ENCODE measurements at regions not wholly inside any gene's neighbourhood (a gene's known extent, or its start where the extent isn't known, plus 50 kb on each side); places are given as distances from the start of the nearest gene placed in this dataset.

DNA sequence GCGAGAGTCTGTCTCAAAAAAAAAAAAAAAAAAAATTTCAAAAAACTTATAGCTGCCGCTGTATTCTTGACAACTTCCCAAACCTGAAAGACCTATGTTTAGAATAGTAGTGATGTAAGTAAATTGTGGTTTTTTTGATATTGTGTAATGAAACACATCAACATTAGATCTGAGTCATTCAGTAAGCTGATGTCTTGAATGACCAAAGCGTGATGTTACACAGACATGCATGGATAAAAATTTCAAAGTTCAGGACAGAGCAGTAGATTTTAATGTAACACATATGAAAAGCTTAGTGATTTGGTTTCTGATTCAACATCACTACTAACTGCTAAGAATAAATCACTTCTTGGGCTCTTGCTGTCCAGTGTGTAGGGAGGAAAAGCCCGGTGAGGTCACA is 69.3 kb upstream of the MEX3C start:
- Histone ChIP-seq H3K4me3 (ENCODE audit: low read length) (no peak overlapping the region), H3K9me3 (ENCODE audit: insufficient read depth, low read length) (no peaks in the 10 kb centered on the region), H2AFZ (ENCODE audit: low read depth, low read length) (no peak overlapping the region), H3K79me2 (ENCODE audit: low read length) (no peaks in the 10 kb centered on the region), H4K20me1 (ENCODE audit: insufficient read depth, low read length) (no peaks in the 10 kb centered on the region), H3K36me3 (replicated peaks; ENCODE audit: low read depth, low read length) (no peaks in the 10 kb centered on the region), H3K9ac (ENCODE audit: low read length) (no peak overlapping the region), H3K27me3 (ENCODE audit: low read depth, low read length) (no peaks in the 10 kb centered on the region), H3K27ac (ENCODE audit: low read length) (no peak overlapping the region), H3K4me2 (ENCODE audit: low read length) (no peak overlapping the region), H3K4me1 (ENCODE audit: low read length) (no peaks in the 10 kb centered on the region)
- TF ChIP-seq, protein P1, sequence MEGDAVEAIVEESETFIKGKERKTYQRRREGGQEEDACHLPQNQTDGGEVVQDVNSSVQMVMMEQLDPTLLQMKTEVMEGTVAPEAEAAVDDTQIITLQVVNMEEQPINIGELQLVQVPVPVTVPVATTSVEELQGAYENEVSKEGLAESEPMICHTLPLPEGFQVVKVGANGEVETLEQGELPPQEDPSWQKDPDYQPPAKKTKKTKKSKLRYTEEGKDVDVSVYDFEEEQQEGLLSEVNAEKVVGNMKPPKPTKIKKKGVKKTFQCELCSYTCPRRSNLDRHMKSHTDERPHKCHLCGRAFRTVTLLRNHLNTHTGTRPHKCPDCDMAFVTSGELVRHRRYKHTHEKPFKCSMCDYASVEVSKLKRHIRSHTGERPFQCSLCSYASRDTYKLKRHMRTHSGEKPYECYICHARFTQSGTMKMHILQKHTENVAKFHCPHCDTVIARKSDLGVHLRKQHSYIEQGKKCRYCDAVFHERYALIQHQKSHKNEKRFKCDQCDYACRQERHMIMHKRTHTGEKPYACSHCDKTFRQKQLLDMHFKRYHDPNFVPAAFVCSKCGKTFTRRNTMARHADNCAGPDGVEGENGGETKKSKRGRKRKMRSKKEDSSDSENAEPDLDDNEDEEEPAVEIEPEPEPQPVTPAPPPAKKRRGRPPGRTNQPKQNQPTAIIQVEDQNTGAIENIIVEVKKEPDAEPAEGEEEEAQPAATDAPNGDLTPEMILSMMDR (IDR thresholded peaks at IDR 0.05; ENCODE audit: low read depth, low read length), result no peak
- no peak for TF ChIP-seq EZH2phosphoT487 (IDR thresholded peaks at IDR 0.05; ENCODE audit: low read depth)

GRCh38 chr18:51273437-51273836 is 76.0 kb upstream of the MEX3C start:
- no peak overlapping the region for H3K9ac ChIP-seq (ENCODE audit: low read length)
- H3K9me3 ChIP-seq (ENCODE audit: insufficient read depth, low read length), result no peaks in the 10 kb centered on the region
- H3K79me2 ChIP-seq (ENCODE audit: low read length), result no peaks in the 10 kb centered on the region
- peaks cover 10% of the 10 kb centered on the region for H3K4me1 ChIP-seq (ENCODE audit: low read length)
- no peak overlapping the region for H3K4me3 ChIP-seq (ENCODE audit: low read length)
- TF ChIP-seq EZH2phosphoT487 (IDR thresholded peaks at IDR 0.05; ENCODE audit: low read depth), result no peak
- TF ChIP-seq, protein P1 (IDR thresholded peaks at IDR 0.05; ENCODE audit: low read depth, low read length), result no peak
- no peaks in the 10 kb centered on the region for H3K36me3 ChIP-seq (replicated peaks; ENCODE audit: low read depth, low read length)
- H2AFZ ChIP-seq (ENCODE audit: low read depth, low read length), result no peak overlapping the region
- no peak overlapping the region for H3K4me2 ChIP-seq (ENCODE audit: low read length)
- no peaks in the 10 kb centered on the region for H4K20me1 ChIP-seq (ENCODE audit: insufficient read depth, low read length)
- H3K27ac ChIP-seq (ENCODE audit: low read length), result no peak overlapping the region
- H3K27me3 ChIP-seq (ENCODE audit: low read depth, low read length), result no peaks in the 10 kb centered on the region

GRCh38 chr18:51275712-51276476 is 78.4 kb upstream of the MEX3C start:
- Histone ChIP-seq H3K4me3 (ENCODE audit: low read length) (no peak overlapping the region), H2AFZ (ENCODE audit: low read depth, low read length) (no peak overlapping the region), H3K36me3 (replicated peaks; ENCODE audit: low read depth, low read length) (no peaks in the 10 kb centered on the region), H3K27ac (ENCODE audit: low read length) (no peak overlapping the region), H3K27me3 (ENCODE audit: low read depth, low read length) (no peaks in the 10 kb centered on the region), H3K9me3 (ENCODE audit: insufficient read depth, low read length) (no peaks in the 10 kb centered on the region), H3K79me2 (ENCODE audit: low read length) (no peaks in the 10 kb centered on the region), H4K20me1 (ENCODE audit: insufficient read depth, low read length) (no peaks in the 10 kb centered on the region), H3K4me2 (ENCODE audit: low read length) (no peak overlapping the region), H3K4me1 (ENCODE audit: low read length) (peaks cover 28% of the 10 kb centered on the region), H3K9ac (ENCODE audit: low read length) (no peak overlapping the region)
- no peak for TF ChIP-seq EZH2phosphoT487 (IDR thresholded peaks at IDR 0.05; ENCODE audit: low read depth)
- TF ChIP-seq, protein P1 (IDR thresholded peaks at IDR 0.05; ENCODE audit: low read depth, low read length), result no peak

GRCh38 chr18:51278045-51278649 is 80.7 kb upstream of the MEX3C start:
- Histone ChIP-seq H3K9ac (ENCODE audit: low read length) (no peak overlapping the region), H4K20me1 (ENCODE audit: insufficient read depth, low read length) (no peaks in the 10 kb centered on the region), H3K4me3 (ENCODE audit: low read length) (no peak overlapping the region), H3K4me1 (ENCODE audit: low read length) (peaks cover 28% of the 10 kb centered on the region), H3K36me3 (replicated peaks; ENCODE audit: low read depth, low read length) (no peaks in the 10 kb centered on the region), H3K9me3 (ENCODE audit: insufficient read depth, low read length) (no peaks in the 10 kb centered on the region), H2AFZ (ENCODE audit: low read depth, low read length) (no peak overlapping the region), H3K27ac (ENCODE audit: low read length) (no peak overlapping the region), H3K27me3 (ENCODE audit: low read depth, low read length) (no peaks in the 10 kb centered on the region), H3K4me2 (ENCODE audit: low read length) (no peak overlapping the region), H3K79me2 (ENCODE audit: low read length) (no peaks in the 10 kb centered on the region)
- no peak for TF ChIP-seq EZH2phosphoT487 (IDR thresholded peaks at IDR 0.05; ENCODE audit: low read depth)
- TF ChIP-seq, protein P1 (IDR thresholded peaks at IDR 0.05; ENCODE audit: low read depth, low read length), result peak; percentile 99
